ENCODE measurements at regions not wholly inside any gene's neighbourhood (a gene's known extent, or its start where the extent isn't known, plus 50 kb on each side); places are given as distances from the start of the nearest gene placed in this dataset.

- no peak overlapping the region for H3K9ac ChIP-seq (ENCODE audit: low read depth in 2 of 2, low read length in 2 of 2)
- DNase-seq = no peak
- H3K27me3 ChIP-seq = no peaks in the 10 kb centered on the region
- no peaks in the 10 kb centered on the region for H3K4me1 ChIP-seq
- H3K9me3 ChIP-seq = no peaks in the 10 kb centered on the region
- H3K4me3 ChIP-seq = no peak overlapping the region
- no peak overlapping the region for H3K27ac ChIP-seq
- no peak for TF ChIP-seq CTCF (IDR thresholded peaks at IDR 0.05)
- H3K36me3 ChIP-seq = no peaks in the 10 kb centered on the region
- intact Hi-C loops (cut with DNase I) = no loop called here
Measured at GRCh38 chr9:2963307-2963706, 119.4 kb upstream of the PUM3 start.

GRCh38 chr9:2962471-2963172, 118.7 kb upstream of the PUM3 start:
- no peak for TF ChIP-seq CTCF (IDR thresholded peaks at IDR 0.05)
- no peak for DNase-seq
- H3K4me1 ChIP-seq = no peaks in the 10 kb centered on the region
- no peaks in the 10 kb centered on the region for H3K9me3 ChIP-seq
- no peaks in the 10 kb centered on the region for H3K36me3 ChIP-seq
- no peak overlapping the region for H3K27ac ChIP-seq
- no peak overlapping the region for H3K9ac ChIP-seq (ENCODE audit: low read depth in 2 of 2, low read length in 2 of 2)
- H3K4me3 ChIP-seq = no peak overlapping the region
- intact Hi-C loops (cut with DNase I) = no loop called here
- H3K27me3 ChIP-seq = no peaks in the 10 kb centered on the region

- intact Hi-C loops (cut with DNase I) = no loop called here
- no peak for TF ChIP-seq CTCF (IDR thresholded peaks at IDR 0.05)
- Histone ChIP-seq H3K27me3 (no peaks in the 10 kb centered on the region), H3K9ac (ENCODE audit: low read depth in 2 of 2, low read length in 2 of 2) (no peak overlapping the region), H3K36me3 (no peaks in the 10 kb centered on the region), H3K4me3 (no peak overlapping the region), H3K4me1 (no peaks in the 10 kb centered on the region), H3K9me3 (no peaks in the 10 kb centered on the region), H3K27ac (no peak overlapping the region)
- no peak for DNase-seq
Measured at GRCh38 chr9:2958219-2958618, 114.3 kb upstream of the PUM3 start.

- Histone ChIP-seq H3K4me3 (no peak overlapping the region), H3K36me3 (no peaks in the 10 kb centered on the region), H3K27ac (no peak overlapping the region), H3K9me3 (no peaks in the 10 kb centered on the region), H3K27me3 (no peaks in the 10 kb centered on the region), H3K9ac (ENCODE audit: low read depth in 2 of 2, low read length in 2 of 2) (no peak overlapping the region), H3K4me1 (no peaks in the 10 kb centered on the region)
- intact Hi-C loops (cut with DNase I) = no loop called here
- TF ChIP-seq CTCF (IDR thresholded peaks at IDR 0.05) = no peak
- DNase-seq = no peak
Measured at GRCh38 chr9:2957656-2958200, 113.8 kb upstream of the PUM3 start.

GRCh38 chr9:2955575-2955974, 111.7 kb upstream of the PUM3 start:
- H3K9ac ChIP-seq (ENCODE audit: low read depth in 2 of 2, low read length in 2 of 2) = no peak overlapping the region
- H3K4me1 ChIP-seq = no peaks in the 10 kb centered on the region
- H3K27ac ChIP-seq = no peak overlapping the region
- no peak overlapping the region for H3K4me3 ChIP-seq
- H3K9me3 ChIP-seq = no peaks in the 10 kb centered on the region
- H3K27me3 ChIP-seq = no peaks in the 10 kb centered on the region
- no peak for TF ChIP-seq CTCF (IDR thresholded peaks at IDR 0.05)
- no peaks in the 10 kb centered on the region for H3K36me3 ChIP-seq
- no peak for DNase-seq
- intact Hi-C loops (cut with DNase I) = no loop called here

All from colonic mucosa (tissue), 4 donors.